Parathyroid adenoma (tissue), 2 donors: ENCODE measurements at regions not wholly inside any gene's neighbourhood (a gene's known extent, or its start where the extent isn't known, plus 50 kb on each side); places are given as distances from the start of the nearest gene placed in this dataset.

Experiments
- H2AFZ ChIP-seq: fragments of 300-600 bp; sonication (generic); one replicate; pipeline ENCODE4 v1.7.0; 2017; ENCODE audit warnings: antibody characterized with exemption, mild to moderate bottlenecking
- H3K27ac ChIP-seq: fragments of 300-600 bp; sonication (generic); one replicate; pipeline ENCODE4 v1.7.0; 2017
- H3K27me3 ChIP-seq: fragments of 300-600 bp; sonication (generic); one replicate; pipeline ENCODE4 v1.7.0; 2017; ENCODE audit warnings: low read length; ENCODE audit not compliant: control insufficient read depth, insufficient read depth
- H3K36me3 ChIP-seq: fragments of 300-600 bp; sonication (generic); one replicate; pipeline ENCODE4 v1.7.0; 2017; ENCODE audit warnings: low read length; ENCODE audit not compliant: control insufficient read depth, insufficient read depth
- H3K4me1 ChIP-seq: fragments of 300-600 bp; sonication (generic); one replicate; pipeline ENCODE4 v1.7.0; 2017; ENCODE audit warnings: control low read depth
- H3K4me2 ChIP-seq: fragments of 300-600 bp; sonication (generic); one replicate; pipeline ENCODE4 v1.7.0; 2017; ENCODE audit warnings: low read length
- H3K4me3 ChIP-seq: fragments of 300-600 bp; sonication (generic); one replicate; pipeline ENCODE4 v1.7.0; 2017; ENCODE audit warnings: low read depth, low read length
- H3K79me2 ChIP-seq: fragments of 300-600 bp; sonication (generic); one replicate; pipeline ENCODE4 v1.7.0; 2017; ENCODE audit warnings: control low read depth
- H3K9ac ChIP-seq: fragments of 300-600 bp; sonication (generic); one replicate; pipeline ENCODE4 v1.7.0; 2017; ENCODE audit warnings: mild to moderate bottlenecking
- H3K9me3 ChIP-seq: fragments of 300-600 bp; sonication (generic); one replicate; pipeline ENCODE4 v1.7.0; 2017; ENCODE audit warnings: low read length; ENCODE audit not compliant: control insufficient read depth
- TF ChIP-seq, protein P1 (sequence below): fragments of 300-600 bp; sonication (generic); IDR thresholded peaks from one replicate; pipeline ENCODE4 v1.7.0; 2017; ENCODE audit warnings: antibody characterized with exemption, mild to moderate bottlenecking
- donor health status: primary hyperparathyroidism.

DNA sequence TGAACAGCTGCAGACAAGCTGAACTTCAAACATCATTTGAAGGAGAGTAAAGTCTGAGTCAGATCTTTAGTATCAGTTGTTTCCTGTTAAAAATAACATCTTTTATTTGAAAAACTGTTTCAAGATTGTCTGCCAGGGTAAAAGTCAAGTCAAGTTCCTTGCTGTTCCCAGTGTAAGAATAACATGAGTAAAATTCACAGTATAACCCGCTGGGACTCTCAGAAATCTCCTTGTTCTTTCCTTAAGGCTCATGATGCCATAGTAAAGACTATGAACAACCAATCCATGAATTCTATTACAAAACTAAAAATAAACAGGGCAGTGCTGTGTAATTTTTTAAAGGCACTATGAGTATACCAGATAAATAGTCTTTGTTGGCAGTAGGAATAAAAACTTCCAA lies 112.9 kb downstream of the IRS2 start:
- Histone ChIP-seq H2AFZ (no peak overlapping the region), H3K27ac (no peak overlapping the region), H3K36me3 (no peaks in the 10 kb centered on the region), H3K9ac (no peak overlapping the region), H3K27me3 (no peaks in the 10 kb centered on the region), H3K4me3 (no peak overlapping the region), H3K4me2 (no peak overlapping the region), H3K9me3 (no peaks in the 10 kb centered on the region), H3K4me1 (no peaks in the 10 kb centered on the region), H3K79me2 (no peaks in the 10 kb centered on the region)
- TF ChIP-seq, protein P1, sequence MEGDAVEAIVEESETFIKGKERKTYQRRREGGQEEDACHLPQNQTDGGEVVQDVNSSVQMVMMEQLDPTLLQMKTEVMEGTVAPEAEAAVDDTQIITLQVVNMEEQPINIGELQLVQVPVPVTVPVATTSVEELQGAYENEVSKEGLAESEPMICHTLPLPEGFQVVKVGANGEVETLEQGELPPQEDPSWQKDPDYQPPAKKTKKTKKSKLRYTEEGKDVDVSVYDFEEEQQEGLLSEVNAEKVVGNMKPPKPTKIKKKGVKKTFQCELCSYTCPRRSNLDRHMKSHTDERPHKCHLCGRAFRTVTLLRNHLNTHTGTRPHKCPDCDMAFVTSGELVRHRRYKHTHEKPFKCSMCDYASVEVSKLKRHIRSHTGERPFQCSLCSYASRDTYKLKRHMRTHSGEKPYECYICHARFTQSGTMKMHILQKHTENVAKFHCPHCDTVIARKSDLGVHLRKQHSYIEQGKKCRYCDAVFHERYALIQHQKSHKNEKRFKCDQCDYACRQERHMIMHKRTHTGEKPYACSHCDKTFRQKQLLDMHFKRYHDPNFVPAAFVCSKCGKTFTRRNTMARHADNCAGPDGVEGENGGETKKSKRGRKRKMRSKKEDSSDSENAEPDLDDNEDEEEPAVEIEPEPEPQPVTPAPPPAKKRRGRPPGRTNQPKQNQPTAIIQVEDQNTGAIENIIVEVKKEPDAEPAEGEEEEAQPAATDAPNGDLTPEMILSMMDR, result no peak

GRCh38 chr13:109672545-109672944 lies 113.8 kb downstream of the IRS2 start:
- H3K4me3 ChIP-seq, result no peak overlapping the region
- TF ChIP-seq, protein P1, result no peak
- no peak overlapping the region for H3K27ac ChIP-seq
- H3K9ac ChIP-seq, result no peak overlapping the region
- H3K9me3 ChIP-seq, result no peaks in the 10 kb centered on the region
- no peaks in the 10 kb centered on the region for H3K79me2 ChIP-seq
- no peak overlapping the region for H2AFZ ChIP-seq
- no peaks in the 10 kb centered on the region for H3K36me3 ChIP-seq
- no peaks in the 10 kb centered on the region for H3K27me3 ChIP-seq
- H3K4me2 ChIP-seq, result no peak overlapping the region
- H3K4me1 ChIP-seq, result no peaks in the 10 kb centered on the region

- no peak overlapping the region for H3K4me3 ChIP-seq
- H3K9me3 ChIP-seq, result no peaks in the 10 kb centered on the region
- TF ChIP-seq, protein P1, result no peak
- no peaks in the 10 kb centered on the region for H3K36me3 ChIP-seq
- no peak overlapping the region for H3K4me2 ChIP-seq
- H3K4me1 ChIP-seq, result no peaks in the 10 kb centered on the region
- no peaks in the 10 kb centered on the region for H3K27me3 ChIP-seq
- no peak overlapping the region for H3K9ac ChIP-seq
- no peaks in the 10 kb centered on the region for H3K79me2 ChIP-seq
- no peak overlapping the region for H3K27ac ChIP-seq
- H2AFZ ChIP-seq, result no peak overlapping the region
Measured at GRCh38 chr13:109671919-109672318, 114.5 kb downstream of the IRS2 start.

DNA sequence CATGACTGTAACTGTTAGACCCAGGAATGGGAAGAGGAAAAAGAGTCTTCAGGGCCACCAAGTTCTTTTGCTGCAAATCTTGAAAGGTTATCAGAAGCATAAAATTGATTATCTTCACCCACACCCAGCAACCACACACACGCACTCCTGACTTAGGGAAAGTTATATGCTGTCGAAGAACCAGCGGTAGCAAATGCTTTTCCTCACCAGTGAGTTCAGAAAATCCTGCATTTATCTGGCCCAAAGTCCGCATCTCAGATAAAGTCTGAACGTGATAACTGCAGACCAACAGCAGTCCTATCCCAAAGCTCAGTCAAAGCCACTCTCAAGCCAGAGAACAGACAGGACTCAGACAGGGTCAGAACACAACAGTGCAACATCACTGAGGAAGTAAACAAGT lies 115.6 kb downstream of the IRS2 start:
- Histone ChIP-seq H3K36me3 (no peaks in the 10 kb centered on the region), H3K27ac (no peak overlapping the region), H3K4me1 (no peaks in the 10 kb centered on the region), H3K9ac (no peak overlapping the region), H3K27me3 (no peaks in the 10 kb centered on the region), H3K4me2 (no peak overlapping the region), H3K9me3 (no peaks in the 10 kb centered on the region), H3K79me2 (no peaks in the 10 kb centered on the region), H3K4me3 (no peak overlapping the region), H2AFZ (no peak overlapping the region)
- TF ChIP-seq, protein P1, result no peak

- Histone ChIP-seq H3K36me3 (no peaks in the 10 kb centered on the region), H3K27ac (no peak overlapping the region), H3K27me3 (peaks cover under 1% of the 10 kb centered on the region), H3K79me2 (no peaks in the 10 kb centered on the region), H3K9ac (no peak overlapping the region), H2AFZ (no peak overlapping the region), H3K4me2 (no peak overlapping the region), H3K9me3 (no peaks in the 10 kb centered on the region), H3K4me1 (no peaks in the 10 kb centered on the region), H3K4me3 (no peak overlapping the region)
- TF ChIP-seq, protein P1, result no peak
Measured at GRCh38 chr13:109669956-109670355, 116.4 kb downstream of the IRS2 start.
